Neural progenitor cell (in vitro differentiated cells): ENCODE measurements at regions not wholly inside any gene's neighbourhood (a gene's known extent, or its start where the extent isn't known, plus 50 kb on each side); places are given as distances from the start of the nearest gene placed in this dataset.

Source experiments
- DNase-seq: peaks from one replicate; pipeline ENCODE4 v3.0.0-alpha.2; 2016; ENCODE audit warnings: low spot score
- H2AFZ ChIP-seq: fragments of 200-600 bp; sonication (generic); replicated peaks from 2 replicates; pipeline ENCODE4 v1.6.1; 2016; ENCODE audit warnings: antibody characterized with exemption
- H3F3A ChIP-seq: fragments of 200-600 bp; sonication (generic); 2 replicates; pipeline ENCODE4 v1.6.1; 2016; ENCODE audit warnings: antibody characterized with exemption, low read depth
- H3K27ac ChIP-seq: fragments of 200-600 bp; sonication (generic); 2 replicates; pipeline ENCODE4 v1.5.1; 2016; ENCODE audit warnings: mild to moderate bottlenecking
- H3K27me3 ChIP-seq: fragments of 200-600 bp; sonication (generic); 2 replicates; pipeline ENCODE4 v1.6.1; 2016; ENCODE audit warnings: mild to moderate bottlenecking, moderate library complexity
- H3K36me3 ChIP-seq: fragments of 200-600 bp; sonication (generic); 2 replicates; pipeline ENCODE4 v1.5.1; 2016
- H3K4me1 ChIP-seq: fragments of 200-600 bp; sonication (generic); 2 replicates; pipeline ENCODE4 v1.6.1; 2016; ENCODE audit warnings: mixed run types
- H3K4me2 ChIP-seq: fragments of 200-600 bp; sonication (generic); 2 replicates; pipeline ENCODE4 v1.6.1; 2016
- H3K4me3 ChIP-seq: fragments of 200-600 bp; sonication (generic); 2 replicates; pipeline ENCODE4 v1.5.1; 2016
- H3K79me2 ChIP-seq: fragments of 200-600 bp; sonication (generic); 2 replicates; pipeline ENCODE4 v1.6.1; 2016; ENCODE audit warnings: low read depth
- H3K9ac ChIP-seq: fragments of 200-600 bp; sonication (generic); 2 replicates; pipeline ENCODE4 v1.6.1; 2016
- H3K9me3 ChIP-seq: fragments of 200-600 bp; sonication (generic); 2 replicates; pipeline ENCODE4 v1.5.1; 2016; ENCODE audit warnings: low read depth
- H4K20me1 ChIP-seq: fragments of 200-600 bp; sonication (generic); 2 replicates; pipeline ENCODE4 v1.6.1; 2016; ENCODE audit warnings: low read depth
- H3K27ac Mint-ChIP-seq: 3 replicates; pipeline ENCODE4 v1.8.0; 2021; ENCODE audit warnings: mixed read lengths
- H3K27me3 Mint-ChIP-seq: 2 replicates; pipeline ENCODE4 v1.8.0; 2022; ENCODE audit warnings: low read depth, mild to moderate bottlenecking, inconsistent platforms, moderate library complexity, mixed read lengths; ENCODE audit not compliant: insufficient read depth
- H3K36me3 Mint-ChIP-seq: 3 replicates; pipeline ENCODE4 v1.8.0; 2021; ENCODE audit warnings: mixed read lengths
- H3K4me1 Mint-ChIP-seq: 3 replicates; pipeline ENCODE4 v1.8.0; 2021; ENCODE audit warnings: mixed read lengths
- H3K4me3 Mint-ChIP-seq: 3 replicates; pipeline ENCODE4 v1.8.0; 2021; ENCODE audit warnings: mild to moderate bottlenecking, moderate library complexity, mixed read lengths
- H3K9me3 Mint-ChIP-seq: 3 replicates; pipeline ENCODE4 v1.8.0; 2020; ENCODE audit warnings: mixed read lengths
- CTCF ChIP-seq: fragments of 200-600 bp; sonication (generic); IDR thresholded peaks from 2 replicates; pipeline ENCODE4 v1.5.1; 2017; ENCODE audit warnings: antibody characterized with exemption, mild to moderate bottlenecking
- EZH2 ChIP-seq: fragments of 200-600 bp; sonication (generic); IDR thresholded peaks from 2 replicates; pipeline ENCODE4 v1.6.1; 2017; ENCODE audit warnings: antibody characterized with exemption, mild to moderate bottlenecking, moderate library complexity
- EZH2phosphoT487 ChIP-seq: fragments of 200-600 bp; sonication (generic); IDR thresholded peaks from 2 replicates; pipeline ENCODE4 v1.6.1; 2017; ENCODE audit warnings: antibody characterized with exemption

- H3K36me3 Mint-ChIP-seq, result no peaks in the 10 kb centered on the region
- H3K36me3 ChIP-seq, result no peaks in the 10 kb centered on the region
- TF ChIP-seq EZH2 (no peak), EZH2phosphoT487 (no peak), CTCF (no peak)
Measured at GRCh38 chr14:101633276-101633675, 72.0 kb downstream of the DIO3 start.

GRCh38 chr14:101634202-101634849 lies 73.0 kb downstream of the DIO3 start:
- Mint-ChIP-seq H3K4me1 (peaks cover 26% of the 10 kb centered on the region), H3K9me3 (no peaks in the 10 kb centered on the region), H3K27me3 (peaks cover 2% of the 10 kb centered on the region), H3K36me3 (no peaks in the 10 kb centered on the region), H3K27ac (no peak overlapping the region), H3K4me3 (no peak overlapping the region)
- no peaks in the 10 kb centered on the region for H3F3A ChIP-seq
- no peak overlapping the region for H3K4me3 ChIP-seq
- H3K36me3 ChIP-seq, result no peaks in the 10 kb centered on the region
- no peak for TF ChIP-seq EZH2
- no peak for TF ChIP-seq CTCF
- no peak for TF ChIP-seq EZH2phosphoT487
- H3K27me3 ChIP-seq, result peaks cover 10% of the 10 kb centered on the region
- H4K20me1 ChIP-seq, result no peaks in the 10 kb centered on the region
- H3K9me3 ChIP-seq, result no peaks in the 10 kb centered on the region
- no peaks in the 10 kb centered on the region for H3K4me1 ChIP-seq
- H3K79me2 ChIP-seq, result no peaks in the 10 kb centered on the region
- H3K27ac ChIP-seq, result no peak overlapping the region
- no peak for DNase-seq
- H2AFZ ChIP-seq, result no peak overlapping the region
- no peak overlapping the region for H3K4me2 ChIP-seq
- no peak overlapping the region for H3K9ac ChIP-seq

More at GRCh38 chr14:101633276-101633675, 72.0 kb downstream of the DIO3 start:
- peaks cover under 1% of the 10 kb centered on the region for H3K4me1 ChIP-seq
- no peak for DNase-seq
- H3K27me3 ChIP-seq, result peaks cover 16% of the 10 kb centered on the region
- no peak overlapping the region for H3K4me3 ChIP-seq
- H4K20me1 ChIP-seq, result no peaks in the 10 kb centered on the region
- no peak overlapping the region for H3K9ac ChIP-seq
- H3K27ac ChIP-seq, result no peak overlapping the region
- no peaks in the 10 kb centered on the region for H3K9me3 ChIP-seq
- no peak overlapping the region for H3K4me2 ChIP-seq
- Mint-ChIP-seq H3K27ac (no peak overlapping the region), H3K9me3 (no peaks in the 10 kb centered on the region), H3K27me3 (peaks cover 2% of the 10 kb centered on the region), H3K4me1 (peaks cover 24% of the 10 kb centered on the region), H3K4me3 (no peak overlapping the region)
- no peaks in the 10 kb centered on the region for H3F3A ChIP-seq
- no peak overlapping the region for H2AFZ ChIP-seq
- no peaks in the 10 kb centered on the region for H3K79me2 ChIP-seq

- Mint-ChIP-seq H3K9me3 (no peaks in the 10 kb centered on the region), H3K4me1 (peaks cover 27% of the 10 kb centered on the region), H3K27ac (no peak overlapping the region), H3K4me3 (no peak overlapping the region), H3K27me3 (peaks cover 4% of the 10 kb centered on the region), H3K36me3 (no peaks in the 10 kb centered on the region)
- H3K4me3 ChIP-seq, result no peak overlapping the region
- no peak overlapping the region for H2AFZ ChIP-seq
- H3K36me3 ChIP-seq, result no peaks in the 10 kb centered on the region
- TF ChIP-seq EZH2phosphoT487, result no peak
- TF ChIP-seq CTCF, result no peak
- TF ChIP-seq EZH2, result no peak
- DNase-seq, result no peak
- H3K27ac ChIP-seq, result no peak overlapping the region
- no peak overlapping the region for H3K9ac ChIP-seq
- H4K20me1 ChIP-seq, result no peaks in the 10 kb centered on the region
- H3F3A ChIP-seq, result no peaks in the 10 kb centered on the region
- no peak overlapping the region for H3K4me2 ChIP-seq
- H3K4me1 ChIP-seq, result no peaks in the 10 kb centered on the region
- H3K9me3 ChIP-seq, result no peaks in the 10 kb centered on the region
- no peaks in the 10 kb centered on the region for H3K79me2 ChIP-seq
- peaks cover 5% of the 10 kb centered on the region for H3K27me3 ChIP-seq
Measured at GRCh38 chr14:101634850-101635748, 73.8 kb downstream of the DIO3 start.
